ENCODE measurements at regions not wholly inside any gene's neighbourhood (a gene's known extent, or its start where the extent isn't known, plus 50 kb on each side); places are given as distances from the start of the nearest gene placed in this dataset.
A peak's percentile ranks its signal among the peaks of the same experiment; 100 is the strongest.
"Not testable (repeated sequence)": the region's sequence is repeated elsewhere in the genome, so short reads cannot be mapped to it uniquely, and the experiment has no call there.

GRCh38 chr10:2767293-2767692, 300.1 kb upstream of the PFKP start:
- not testable (repeated sequence) for H3K27me3 ChIP-seq (ENCODE audit: control insufficient read depth in 1 of 2, insufficient read depth in 1 of 2, low read length in 2 of 2); H3K4me2 ChIP-seq (ENCODE audit: low read length, poor library complexity, severe bottlenecking); H2BK5ac ChIP-seq (ENCODE audit: low read depth, low read length, poor library complexity, severe bottlenecking); H3K36me3 ChIP-seq (ENCODE audit: control insufficient read depth in 1 of 2, insufficient read depth in 2 of 2, low read depth in 1 of 2, low read length in 2 of 2); H3K9ac ChIP-seq (ENCODE audit: low read length); H3K23ac ChIP-seq (ENCODE audit: low read length in 2 of 2); H2AFZ ChIP-seq (ENCODE audit: low read depth, low read length); H2BK15ac ChIP-seq (ENCODE audit: low read depth, poor library complexity, severe bottlenecking); H4K91ac ChIP-seq (ENCODE audit: low read length); H3K18ac ChIP-seq (ENCODE audit: low read depth in 1 of 2, low read length in 2 of 2); H2AK5ac ChIP-seq (ENCODE audit: low read length, severe bottlenecking); H3K14ac ChIP-seq (ENCODE audit: low read length in 2 of 2); H3K79me1 ChIP-seq (replicated peaks; ENCODE audit: low read length, poor library complexity, severe bottlenecking); H3K4me1 ChIP-seq (ENCODE audit: control insufficient read depth, insufficient read depth, low read depth, low read length); H2BK12ac ChIP-seq (ENCODE audit: low read length in 2 of 2); H4K8ac ChIP-seq (ENCODE audit: low read length); H2BK120ac ChIP-seq (ENCODE audit: low read depth, low read length); H3K27ac ChIP-seq (ENCODE audit: low read length, poor library complexity, severe bottlenecking); H3K4ac ChIP-seq (ENCODE audit: low read depth in 1 of 2, low read length in 2 of 2); H3K4me3 ChIP-seq (ENCODE audit: insufficient read depth in 1 of 2, low read depth in 1 of 2, low read length in 2 of 2); H3K9me3 ChIP-seq (ENCODE audit: control insufficient read depth, low read length)
- 56% methylated on average over 5 of the region's 5 CpGs for WGBS
- DNase-seq = peak; percentile 25

- Histone ChIP-seq H3K23ac (ENCODE audit: low read length in 2 of 2) (no peak overlapping the region), H3K27me3 (ENCODE audit: control insufficient read depth in 1 of 2, insufficient read depth in 1 of 2, low read length in 2 of 2) (no peaks in the 10 kb centered on the region), H2BK12ac (ENCODE audit: low read length in 2 of 2) (no peak overlapping the region), H3K9ac (ENCODE audit: low read length) (no peak overlapping the region), H2BK5ac (ENCODE audit: low read depth, low read length, poor library complexity, severe bottlenecking) (no peak overlapping the region), H2AK5ac (ENCODE audit: low read length, severe bottlenecking) (no peak overlapping the region), H3K36me3 (ENCODE audit: control insufficient read depth in 1 of 2, insufficient read depth in 2 of 2, low read depth in 1 of 2, low read length in 2 of 2) (no peaks in the 10 kb centered on the region), H3K9me3 (ENCODE audit: control insufficient read depth, low read length) (no peaks in the 10 kb centered on the region), H3K18ac (ENCODE audit: low read depth in 1 of 2, low read length in 2 of 2) (no peak overlapping the region), H3K14ac (ENCODE audit: low read length in 2 of 2) (no peak overlapping the region), H2AFZ (ENCODE audit: low read depth, low read length) (no peak overlapping the region), H3K4ac (ENCODE audit: low read depth in 1 of 2, low read length in 2 of 2) (no peak overlapping the region), H2BK15ac (ENCODE audit: low read depth, poor library complexity, severe bottlenecking) (no peak overlapping the region), H3K27ac (ENCODE audit: low read length, poor library complexity, severe bottlenecking) (no peak overlapping the region), H3K4me3 (ENCODE audit: insufficient read depth in 1 of 2, low read depth in 1 of 2, low read length in 2 of 2) (no peak overlapping the region), H2BK120ac (ENCODE audit: low read depth, low read length) (no peak overlapping the region), H3K79me1 (replicated peaks; ENCODE audit: low read length, poor library complexity, severe bottlenecking) (no peaks in the 10 kb centered on the region), H4K8ac (ENCODE audit: low read length) (no peak overlapping the region), H4K91ac (ENCODE audit: low read length) (no peak overlapping the region), H3K4me2 (ENCODE audit: low read length, poor library complexity, severe bottlenecking) (no peak overlapping the region), H3K4me1 (ENCODE audit: control insufficient read depth, insufficient read depth, low read depth, low read length) (no peaks in the 10 kb centered on the region)
- 78% methylated on average over 3 of the region's 4 CpGs for WGBS
- no peak for DNase-seq
These were observed 305.4 kb upstream of the PFKP start for GRCh38 chr10:2761971-2762370.

- Histone ChIP-seq H2AFZ (ENCODE audit: low read depth, low read length) (no peak overlapping the region), H3K79me1 (replicated peaks; ENCODE audit: low read length, poor library complexity, severe bottlenecking) (no peaks in the 10 kb centered on the region), H4K91ac (ENCODE audit: low read length) (no peak overlapping the region), H3K27me3 (ENCODE audit: control insufficient read depth in 1 of 2, insufficient read depth in 1 of 2, low read length in 2 of 2) (no peaks in the 10 kb centered on the region), H3K4me1 (ENCODE audit: control insufficient read depth, insufficient read depth, low read depth, low read length) (no peaks in the 10 kb centered on the region), H3K4me2 (ENCODE audit: low read length, poor library complexity, severe bottlenecking) (no peak overlapping the region), H2BK15ac (ENCODE audit: low read depth, poor library complexity, severe bottlenecking) (no peak overlapping the region), H3K9ac (ENCODE audit: low read length) (no peak overlapping the region), H3K36me3 (ENCODE audit: control insufficient read depth in 1 of 2, insufficient read depth in 2 of 2, low read depth in 1 of 2, low read length in 2 of 2) (no peaks in the 10 kb centered on the region), H3K4me3 (ENCODE audit: insufficient read depth in 1 of 2, low read depth in 1 of 2, low read length in 2 of 2) (no peak overlapping the region), H3K14ac (ENCODE audit: low read length in 2 of 2) (no peak overlapping the region), H3K18ac (ENCODE audit: low read depth in 1 of 2, low read length in 2 of 2) (no peak overlapping the region), H3K23ac (ENCODE audit: low read length in 2 of 2) (no peak overlapping the region), H3K4ac (ENCODE audit: low read depth in 1 of 2, low read length in 2 of 2) (no peak overlapping the region), H3K27ac (ENCODE audit: low read length, poor library complexity, severe bottlenecking) (no peak overlapping the region), H2BK120ac (ENCODE audit: low read depth, low read length) (no peak overlapping the region), H2BK12ac (ENCODE audit: low read length in 2 of 2) (no peak overlapping the region), H4K8ac (ENCODE audit: low read length) (no peak overlapping the region), H2AK5ac (ENCODE audit: low read length, severe bottlenecking) (no peak overlapping the region), H2BK5ac (ENCODE audit: low read depth, low read length, poor library complexity, severe bottlenecking) (no peak overlapping the region), H3K9me3 (ENCODE audit: control insufficient read depth, low read length) (no peaks in the 10 kb centered on the region)
- DNase-seq = no peak
- WGBS = 84% methylated on average over 10 of the region's 10 CpGs
These were observed 306.0 kb upstream of the PFKP start for GRCh38 chr10:2761311-2761710.

- no peaks in the 10 kb centered on the region for H3K9me3 ChIP-seq (ENCODE audit: control insufficient read depth, low read length)
- H4K8ac ChIP-seq (ENCODE audit: low read length) = no peak overlapping the region
- no peak overlapping the region for H2BK5ac ChIP-seq (ENCODE audit: low read depth, low read length, poor library complexity, severe bottlenecking)
- H3K27me3 ChIP-seq (ENCODE audit: control insufficient read depth in 1 of 2, insufficient read depth in 1 of 2, low read length in 2 of 2) = no peaks in the 10 kb centered on the region
- WGBS = 56% methylated on average over 2 of the region's 2 CpGs
- no peak overlapping the region for H2BK15ac ChIP-seq (ENCODE audit: low read depth, poor library complexity, severe bottlenecking)
- H3K4me2 ChIP-seq (ENCODE audit: low read length, poor library complexity, severe bottlenecking) = no peak overlapping the region
- H2BK120ac ChIP-seq (ENCODE audit: low read depth, low read length) = peak overlapping the region; percentile 5
- H3K36me3 ChIP-seq (ENCODE audit: control insufficient read depth in 1 of 2, insufficient read depth in 2 of 2, low read depth in 1 of 2, low read length in 2 of 2) = no peaks in the 10 kb centered on the region
- no peak overlapping the region for H3K14ac ChIP-seq (ENCODE audit: low read length in 2 of 2)
- H4K91ac ChIP-seq (ENCODE audit: low read length) = no peak overlapping the region
- no peak overlapping the region for H2AFZ ChIP-seq (ENCODE audit: low read depth, low read length)
- H3K4ac ChIP-seq (ENCODE audit: low read depth in 1 of 2, low read length in 2 of 2) = no peak overlapping the region
- H3K79me1 ChIP-seq (replicated peaks; ENCODE audit: low read length, poor library complexity, severe bottlenecking) = no peaks in the 10 kb centered on the region
- no peak for DNase-seq
- H3K18ac ChIP-seq (ENCODE audit: low read depth in 1 of 2, low read length in 2 of 2) = no peak overlapping the region
- no peak overlapping the region for H3K27ac ChIP-seq (ENCODE audit: low read length, poor library complexity, severe bottlenecking)
- no peak overlapping the region for H2BK12ac ChIP-seq (ENCODE audit: low read length in 2 of 2)
- no peaks in the 10 kb centered on the region for H3K4me1 ChIP-seq (ENCODE audit: control insufficient read depth, insufficient read depth, low read depth, low read length)
- no peak overlapping the region for H3K4me3 ChIP-seq (ENCODE audit: insufficient read depth in 1 of 2, low read depth in 1 of 2, low read length in 2 of 2)
- no peak overlapping the region for H2AK5ac ChIP-seq (ENCODE audit: low read length, severe bottlenecking)
- H3K23ac ChIP-seq (ENCODE audit: low read length in 2 of 2) = no peak overlapping the region
- no peak overlapping the region for H3K9ac ChIP-seq (ENCODE audit: low read length)
These were observed 306.6 kb upstream of the PFKP start for GRCh38 chr10:2760736-2761135.

All from mesenchymal stem cell (in vitro differentiated cells and primary cell).